ENCODE measurements at regions not wholly inside any gene's neighbourhood (a gene's known extent, or its start where the extent isn't known, plus 50 kb on each side); places are given as distances from the start of the nearest gene placed in this dataset.
"Not testable (repeated sequence)": the region's sequence is repeated elsewhere in the genome, so short reads cannot be mapped to it uniquely, and the experiment has no call there.

DNA sequence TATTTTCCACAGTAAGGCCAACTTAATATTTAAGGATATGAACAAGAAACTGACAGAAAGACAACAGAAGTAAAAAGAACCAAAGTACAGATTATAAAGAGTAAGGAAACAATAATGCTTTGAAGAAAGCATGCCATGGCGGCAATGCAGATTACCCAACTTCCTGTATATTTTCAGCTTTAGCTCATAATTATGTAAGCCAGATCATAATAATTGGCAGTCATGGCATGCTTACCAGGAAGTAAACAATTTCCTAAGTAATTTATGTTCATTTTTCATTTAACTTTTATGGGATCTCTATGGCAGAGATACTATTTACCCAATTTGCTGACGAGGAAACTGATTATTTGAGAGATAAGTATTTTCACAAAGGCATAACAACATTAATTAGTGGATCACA lies 988.7 kb downstream of the HACE1 start:
- DNase-seq: no peak

DNA sequence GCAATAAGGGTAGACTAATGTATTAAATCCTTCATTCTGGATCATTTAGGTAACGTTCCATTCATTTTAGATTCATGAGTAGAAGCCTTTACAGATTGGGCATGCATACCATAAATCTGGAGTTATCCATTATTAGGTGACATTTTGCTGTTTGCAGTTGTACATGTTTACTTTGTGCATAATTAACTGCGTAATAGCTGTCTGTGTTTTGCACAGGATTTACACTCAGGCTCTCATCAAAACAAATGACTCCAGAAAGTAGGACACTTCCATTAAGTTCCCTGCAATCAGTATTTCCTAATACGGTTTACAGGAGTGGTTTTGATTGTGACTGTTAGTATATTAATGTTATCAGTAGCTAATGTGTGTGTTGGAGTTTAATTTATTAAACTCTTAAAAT lies 997.4 kb downstream of the HACE1 start:
- DNase-seq: no peak

DNA sequence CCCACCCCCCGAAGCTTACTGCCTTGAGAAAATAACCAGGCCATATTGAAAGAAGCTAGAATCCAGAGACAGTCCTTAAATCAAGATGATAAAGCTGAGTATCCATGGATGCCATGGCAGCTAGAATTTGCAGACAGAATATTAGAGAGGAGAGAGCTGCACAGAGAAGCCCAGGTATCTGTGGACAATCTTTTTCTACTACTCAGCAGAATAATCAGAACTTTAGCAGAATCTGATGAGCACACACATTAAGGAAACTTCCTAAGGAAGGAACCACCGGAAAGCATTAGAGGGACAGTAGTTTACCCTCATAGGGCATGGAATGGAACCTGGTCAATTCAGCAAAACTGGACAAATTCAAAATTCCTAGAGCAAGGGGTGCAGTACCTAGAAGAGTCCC lies 1001.7 kb downstream of the HACE1 start:
- DNase-seq: no peak

DNA sequence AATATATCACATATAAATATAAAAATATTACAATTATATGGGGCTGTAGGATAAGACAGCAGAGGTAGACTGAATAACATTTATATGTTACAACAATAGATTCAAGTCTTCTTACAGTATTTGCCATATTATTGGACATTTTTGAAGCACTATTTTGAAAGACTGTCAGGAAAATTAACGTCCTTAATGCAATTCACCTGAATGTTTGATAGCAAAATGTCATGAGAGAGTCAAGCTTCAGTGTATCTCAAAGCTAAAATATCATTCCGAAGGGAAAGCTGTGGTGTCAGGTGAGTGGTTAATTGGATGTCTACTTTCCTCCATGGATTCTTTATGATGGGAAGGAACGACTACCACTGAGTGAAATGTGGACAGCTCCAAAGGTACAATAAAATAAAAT lies 1004.0 kb downstream of the HACE1 start:
- no peak for DNase-seq

DNA sequence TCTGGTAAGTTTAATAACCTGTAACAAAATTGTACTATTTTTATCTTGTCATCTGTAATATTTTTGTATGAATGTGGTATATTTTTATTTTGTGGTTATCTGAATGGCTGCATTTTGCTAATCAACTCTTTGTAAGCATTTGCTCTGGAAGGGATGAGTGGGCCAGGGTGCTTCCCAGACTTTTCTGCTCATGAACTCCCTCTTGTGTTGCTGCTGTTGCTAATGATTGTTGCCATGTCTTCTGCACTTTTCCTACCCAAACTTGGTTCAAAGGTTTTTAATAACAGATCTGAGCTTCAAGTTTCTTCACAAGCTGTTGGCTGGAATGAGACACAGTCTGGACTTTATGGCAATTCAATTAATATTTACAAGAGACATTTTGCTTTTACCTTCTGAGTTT lies 1005.7 kb downstream of the HACE1 start:
- DNase-seq: no peak

DNA sequence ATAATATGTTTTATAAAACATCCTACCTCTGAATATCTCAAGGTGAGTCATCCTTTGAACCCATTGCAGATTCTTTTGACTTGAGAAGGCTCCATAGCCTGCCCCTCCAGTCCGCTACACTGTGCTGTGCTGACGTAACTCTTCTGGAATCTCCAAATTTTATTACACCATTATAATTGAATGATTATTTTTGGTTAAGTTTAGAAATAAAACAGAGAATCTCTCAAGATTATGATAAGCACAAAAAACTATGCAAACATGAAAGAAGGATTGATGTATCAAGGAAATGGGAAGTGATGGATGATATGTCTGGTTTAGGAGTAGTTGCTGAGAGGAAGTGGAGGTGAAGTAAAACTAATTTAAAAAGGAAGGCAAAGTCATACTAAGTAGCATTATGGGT lies 1021.3 kb downstream of the HACE1 start:
- no peak for DNase-seq

DNA sequence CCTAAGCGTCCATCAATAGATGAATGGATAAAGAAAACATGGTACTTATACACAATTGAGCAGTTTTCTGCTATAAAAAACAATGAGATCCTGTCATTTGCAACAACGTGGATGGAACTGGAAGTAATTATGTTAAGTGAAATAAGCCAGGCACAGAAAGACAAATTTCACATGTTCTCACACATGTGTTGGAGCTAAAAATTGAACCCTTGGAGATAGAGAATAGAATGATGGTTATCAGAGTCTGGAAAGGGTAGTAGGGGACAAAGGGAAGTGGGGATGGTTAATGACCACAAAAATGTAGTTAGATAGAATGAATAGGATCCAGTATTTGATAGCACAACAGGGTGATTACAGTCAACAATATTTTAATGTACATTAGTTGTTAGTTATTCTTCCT lies 1033.5 kb downstream of the HACE1 start:
- DNase-seq: no peak

DNA sequence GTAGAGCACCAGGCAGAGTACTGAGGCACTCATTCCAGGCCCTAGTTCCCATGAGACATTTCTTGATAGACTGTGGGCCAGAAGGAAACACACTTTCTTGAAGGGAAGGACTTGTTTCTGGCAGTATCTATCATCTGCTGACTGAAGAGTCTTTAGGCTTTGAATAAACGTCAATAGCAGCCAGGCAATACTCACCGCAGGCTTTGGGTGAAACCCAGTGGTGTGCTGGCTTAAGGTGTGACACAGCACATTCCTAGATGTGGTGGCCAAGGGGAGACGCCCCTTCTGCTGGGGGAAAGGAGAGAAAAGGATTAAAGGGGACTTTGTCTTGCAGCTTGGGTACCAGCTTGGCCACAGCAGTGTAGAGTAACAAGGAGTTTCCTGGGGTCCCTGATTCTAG lies 1039.6 kb downstream of the HACE1 start:
- no peak for DNase-seq

DNA sequence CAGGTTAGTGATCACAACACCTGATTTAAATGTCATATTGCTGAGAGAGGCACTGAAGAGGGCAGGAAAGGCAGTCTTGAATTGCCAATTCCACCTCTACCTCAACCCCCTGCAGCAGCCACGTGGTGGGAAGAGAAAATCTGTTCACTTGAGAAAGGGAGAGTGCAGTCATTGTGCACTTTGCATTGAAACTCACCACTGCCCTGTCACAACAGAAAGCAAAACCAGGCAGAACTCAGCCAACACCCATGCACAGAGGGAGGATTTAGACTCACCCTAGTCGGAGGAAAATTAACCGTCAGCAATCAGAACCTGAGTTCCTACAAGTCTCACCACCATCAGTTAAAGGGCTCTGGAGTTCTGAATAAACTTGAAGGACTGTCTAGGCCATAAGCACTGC lies 1040.2 kb downstream of the HACE1 start:
- no peak for DNase-seq

DNA sequence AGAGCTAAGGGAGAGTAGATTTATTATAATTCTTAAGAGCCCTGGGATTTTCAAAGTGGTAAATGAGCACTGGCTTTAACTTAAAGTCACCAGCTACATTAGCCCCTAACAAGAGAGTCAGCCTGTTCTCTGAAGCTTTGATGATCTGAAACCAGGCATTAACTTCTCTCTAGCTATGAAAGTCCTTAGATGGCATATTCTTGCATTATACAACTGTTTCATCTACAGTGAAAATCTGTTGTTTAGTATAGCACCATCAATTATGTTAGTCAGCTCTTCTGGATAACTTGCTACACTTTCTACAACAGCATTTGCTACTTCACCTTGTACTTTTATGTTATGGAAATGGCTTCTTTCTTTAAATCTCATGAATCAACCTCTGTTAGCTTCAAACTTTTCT lies 1046.7 kb downstream of the HACE1 start:
- no peak for DNase-seq

DNA sequence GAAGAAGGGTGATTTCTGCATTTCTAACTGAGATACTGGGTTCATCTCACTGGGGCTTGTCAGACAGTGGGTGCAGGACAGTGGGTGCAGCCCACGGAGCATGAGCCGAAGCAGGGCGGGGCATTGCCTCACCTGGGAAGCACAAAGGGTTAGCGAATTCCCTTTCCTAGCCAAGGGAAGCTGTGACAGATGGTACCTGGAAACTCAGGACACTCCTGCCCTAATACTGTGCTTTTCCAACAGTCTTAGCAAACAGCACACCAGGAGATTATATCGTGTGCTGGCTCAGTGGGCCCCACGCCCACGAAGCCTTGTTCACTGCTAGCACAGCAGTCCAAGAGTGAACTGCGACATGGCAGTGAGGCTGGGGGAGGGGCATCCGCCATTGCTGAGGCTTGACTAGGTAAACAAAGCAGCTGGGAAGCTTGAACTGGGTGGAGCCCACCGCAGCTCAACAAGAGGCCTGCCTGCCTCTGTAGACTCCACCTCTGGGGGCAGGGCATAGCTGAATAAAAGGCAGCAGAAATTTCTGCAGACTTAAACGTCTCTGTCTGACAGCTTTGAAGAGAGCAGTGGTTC lies 1057.7 kb downstream of the HACE1 start:
- DNase-seq: not testable (repeated sequence)

DNA sequence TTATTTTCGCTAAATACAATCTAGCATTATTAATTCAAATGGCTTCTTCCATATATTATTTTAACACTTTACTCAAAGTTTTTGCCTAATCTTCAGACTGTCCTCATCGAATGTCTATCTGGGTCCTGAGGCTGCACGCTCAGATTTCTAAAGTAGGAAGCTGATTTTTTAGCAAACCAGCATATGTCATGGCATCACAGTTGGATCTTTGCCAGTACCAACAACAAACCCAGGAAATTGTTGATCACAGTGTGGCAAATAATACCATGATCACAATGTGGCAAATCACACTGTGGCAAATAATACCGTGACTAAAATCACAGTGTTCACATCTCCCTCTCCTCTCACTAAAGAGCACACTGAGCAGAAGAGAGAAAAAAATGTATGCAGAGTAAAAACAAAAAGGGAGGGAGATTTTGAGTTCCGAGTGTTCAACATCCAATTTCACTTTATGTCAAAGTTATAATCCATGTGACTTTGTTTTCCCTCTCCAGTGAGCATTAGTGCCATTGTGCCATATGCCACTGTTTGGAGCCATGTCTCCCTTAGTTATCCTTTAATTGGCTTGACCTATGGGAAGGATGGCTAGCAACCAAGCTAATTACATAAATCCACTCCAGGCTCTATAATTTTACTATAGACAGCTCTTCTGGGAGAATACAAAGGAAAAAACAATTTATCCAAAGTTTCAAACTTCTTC lies 1059.6 kb downstream of the HACE1 start:
- no peak for DNase-seq

DNA sequence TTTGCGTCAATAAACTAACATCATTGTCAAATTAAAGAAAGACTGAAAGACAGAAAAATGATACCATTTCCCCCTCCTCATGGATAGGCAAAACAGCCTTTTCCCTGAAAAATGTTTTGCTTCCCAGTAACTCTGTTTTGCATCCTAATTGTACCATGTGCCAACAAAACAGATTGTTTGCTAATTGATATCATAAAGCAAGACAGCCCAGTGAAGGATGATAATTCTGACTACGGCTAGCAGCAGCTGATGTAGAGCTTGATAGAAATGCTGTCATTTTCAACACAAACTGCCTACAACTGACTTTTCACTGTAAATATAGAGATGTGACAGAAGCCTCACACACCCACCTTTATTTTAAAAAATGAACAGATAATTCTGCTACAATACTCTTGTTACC lies 1061.6 kb downstream of the HACE1 start:
- DNase-seq: no peak

DNA sequence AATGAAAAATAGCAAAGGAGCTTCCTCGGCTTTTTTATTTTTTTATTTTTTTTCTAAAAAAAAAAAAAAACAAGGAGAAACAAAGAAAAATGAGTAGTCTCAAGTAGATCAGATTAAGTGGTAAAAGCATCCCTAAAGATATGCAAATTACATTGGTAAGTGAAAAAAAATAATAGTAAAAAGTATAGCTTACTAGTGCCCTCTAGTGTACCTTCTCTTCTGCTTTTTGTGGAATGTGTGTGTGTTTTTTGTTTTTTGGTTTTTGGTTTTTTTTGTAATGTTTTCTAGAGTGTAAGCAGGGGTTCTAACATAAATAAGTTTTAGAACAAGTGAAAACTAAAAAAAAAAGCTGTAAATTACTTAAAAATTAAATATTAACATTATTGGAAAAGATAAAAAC lies 1062.0 kb downstream of the HACE1 start:
- no peak for DNase-seq

DNA sequence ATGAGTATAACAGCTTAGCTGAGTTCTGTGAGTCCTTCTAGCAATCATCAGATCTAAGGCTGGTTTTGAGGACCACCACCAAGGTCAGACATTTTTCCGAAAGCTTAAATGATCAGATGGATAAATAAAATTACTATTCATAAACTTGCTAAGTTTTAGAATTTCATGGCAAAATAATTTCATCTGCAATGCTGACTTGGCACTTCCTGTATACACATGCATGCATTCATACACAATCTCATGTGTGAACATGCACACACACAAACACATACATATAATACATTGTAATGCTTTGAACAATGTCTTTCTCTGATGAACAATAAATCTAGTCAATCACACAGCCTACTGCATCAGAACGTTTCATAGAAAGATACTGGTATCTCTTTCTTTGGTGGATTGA lies 1068.3 kb downstream of the HACE1 start:
- no peak for DNase-seq

DNA sequence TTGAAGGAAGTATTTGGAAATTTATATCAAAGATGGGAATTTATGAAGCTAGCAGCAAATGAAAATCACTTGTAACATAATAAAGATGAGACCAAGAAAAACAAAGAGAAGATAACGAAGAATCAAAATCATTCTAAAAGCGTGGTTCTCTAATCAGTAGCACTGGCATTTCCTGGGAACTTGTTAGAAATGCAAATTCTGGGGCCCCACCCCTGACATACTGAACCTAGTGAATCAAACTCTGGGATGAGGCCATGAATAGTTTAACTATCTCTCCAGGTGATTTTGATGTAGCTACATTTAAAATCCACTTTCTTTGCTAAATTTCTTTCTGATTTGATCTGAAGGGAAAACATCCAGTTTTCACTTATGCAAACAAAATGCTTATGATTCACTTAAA lies 1075.6 kb downstream of the HACE1 start:
- DNase-seq: no peak

DNA sequence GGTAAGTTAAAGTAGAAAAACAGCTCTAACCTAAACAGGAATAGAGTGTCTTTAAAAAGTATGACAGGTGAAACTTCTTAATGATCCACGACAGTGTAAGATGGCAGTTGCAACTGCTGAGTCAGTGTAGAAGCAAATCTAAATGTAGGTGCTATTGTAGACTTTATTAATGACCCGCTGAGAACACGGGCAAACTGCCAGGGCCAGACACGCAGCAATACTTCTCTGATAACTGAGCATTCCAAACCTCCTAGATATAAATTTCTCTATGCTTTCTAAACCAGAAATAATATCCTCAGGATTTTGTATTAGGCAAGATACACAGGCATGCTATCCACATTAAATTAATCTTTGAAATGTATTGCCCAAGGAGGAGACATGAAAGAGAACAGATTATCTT lies 1076.4 kb downstream of the HACE1 start:
- no peak for DNase-seq

DNA sequence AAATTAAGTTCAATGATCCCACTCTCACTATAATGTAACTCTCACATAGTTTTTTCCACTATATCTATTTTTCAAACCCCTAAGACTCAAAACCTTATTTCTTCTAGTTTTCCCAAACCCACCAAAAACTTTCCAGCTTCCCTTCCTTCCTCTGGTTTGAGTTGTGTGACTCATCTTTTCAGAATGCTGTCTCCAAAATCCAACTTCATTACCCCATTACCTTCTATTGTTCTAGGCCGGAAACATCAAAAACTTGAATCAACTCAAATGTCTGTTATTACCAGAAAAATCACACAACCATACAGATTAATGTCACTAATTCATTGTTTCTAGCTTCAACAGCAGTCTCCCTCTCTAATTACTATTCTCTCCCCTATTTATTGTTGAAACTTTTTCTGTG lies 1090.3 kb downstream of the HACE1 start:
- DNase-seq: no peak

DNA sequence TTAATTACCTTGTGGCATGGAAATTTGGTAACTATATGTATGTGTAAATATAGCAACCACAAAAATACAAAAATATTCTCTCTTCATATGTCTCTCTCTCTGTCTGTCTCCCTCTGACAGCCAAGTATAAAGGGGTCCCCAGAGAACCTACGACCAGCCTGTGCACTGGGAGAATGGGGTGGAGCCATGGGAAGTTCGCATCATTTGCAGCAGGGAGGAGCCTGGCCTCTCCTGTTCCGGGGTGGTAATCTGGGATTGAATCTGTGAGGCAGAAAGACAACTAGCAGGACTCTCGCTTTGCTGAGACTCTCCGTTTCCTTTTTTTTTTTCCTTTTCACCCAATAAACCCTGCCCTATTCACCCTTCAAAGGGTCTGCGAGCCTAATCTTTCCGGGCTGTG lies 1109.1 kb downstream of the HACE1 start:
- no peak for DNase-seq

DNA sequence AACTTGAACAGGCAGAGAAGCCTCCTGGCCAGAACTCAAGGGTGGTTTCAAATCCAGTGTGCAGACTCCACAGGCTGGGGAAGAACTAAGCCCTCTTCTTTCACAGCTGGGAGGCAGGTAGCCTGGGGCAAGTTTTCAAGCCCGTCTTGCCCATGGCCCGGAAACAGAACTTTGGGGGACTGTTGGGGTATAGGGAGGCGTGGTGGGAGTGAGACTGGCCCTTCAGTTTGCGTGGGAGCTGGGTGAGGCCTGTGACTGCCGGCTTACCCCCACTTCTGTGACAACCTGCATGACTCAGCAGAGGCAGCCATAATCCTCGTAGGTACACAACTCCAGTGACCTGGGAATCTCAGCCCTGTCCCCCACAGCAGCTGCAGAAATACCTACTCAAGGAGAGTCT lies 1125.7 kb downstream of the HACE1 start:
- DNase-seq: no peak

DNA sequence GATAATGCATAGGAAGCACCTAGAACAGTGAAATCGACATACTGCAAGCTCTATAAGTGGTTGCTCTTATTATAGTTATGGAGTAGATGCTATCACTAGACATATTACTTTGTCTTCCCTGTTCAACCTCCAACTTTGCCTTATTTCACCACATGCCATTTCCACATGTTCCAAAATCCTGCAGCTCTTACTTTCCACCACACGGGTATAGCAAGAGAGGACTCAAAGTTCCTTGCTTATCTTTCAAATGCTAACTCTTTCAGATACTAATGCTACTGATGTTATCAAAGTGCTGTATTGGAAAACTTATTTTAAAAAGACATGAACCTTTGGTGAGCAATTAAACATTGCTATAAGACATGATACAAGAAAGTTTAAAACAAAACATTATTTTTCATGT lies 1130.1 kb downstream of the HACE1 start:
- no peak for DNase-seq

DNA sequence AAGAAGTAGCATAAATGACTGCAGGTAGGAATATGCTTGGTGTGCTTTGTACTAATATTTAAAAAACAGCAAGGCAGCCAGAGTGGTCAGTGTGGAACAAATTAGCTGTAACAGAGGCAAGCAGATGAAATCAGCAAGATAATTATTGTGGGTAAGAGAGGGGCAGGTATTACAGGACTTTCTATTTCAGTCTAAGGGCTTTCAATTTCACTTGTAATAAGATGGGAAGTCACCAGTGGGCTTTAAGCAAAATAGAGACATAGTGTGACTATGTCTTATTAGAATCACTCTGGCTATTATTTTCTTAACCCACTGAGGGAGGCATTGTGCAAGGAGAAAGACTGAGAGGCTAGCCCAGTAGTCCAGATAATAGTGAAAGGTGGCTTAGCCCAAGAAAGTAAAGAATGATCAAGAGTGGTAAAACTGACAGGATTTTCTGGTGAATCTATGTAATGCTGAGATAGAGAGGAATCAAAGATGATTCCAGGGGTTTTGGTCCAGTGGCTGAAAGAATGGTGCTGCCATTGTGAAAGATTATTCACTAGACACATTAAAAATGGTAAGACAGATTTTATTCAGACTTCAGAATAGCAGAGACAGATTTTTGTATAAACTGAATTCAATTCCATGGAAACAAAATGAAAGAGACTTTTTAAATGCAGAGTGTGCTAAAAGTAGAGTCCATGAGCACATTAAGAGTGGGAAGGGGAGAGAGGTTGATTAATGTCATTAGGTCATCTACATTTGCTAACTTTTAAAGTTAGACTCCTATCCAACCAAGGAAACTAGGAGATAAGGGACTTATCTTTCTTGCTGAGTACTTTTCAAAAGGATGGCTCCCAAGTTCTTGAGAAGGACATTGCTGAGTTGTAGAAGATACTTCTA lies 1136.0 kb downstream of the HACE1 start:
- DNase-seq: no peak

DNA sequence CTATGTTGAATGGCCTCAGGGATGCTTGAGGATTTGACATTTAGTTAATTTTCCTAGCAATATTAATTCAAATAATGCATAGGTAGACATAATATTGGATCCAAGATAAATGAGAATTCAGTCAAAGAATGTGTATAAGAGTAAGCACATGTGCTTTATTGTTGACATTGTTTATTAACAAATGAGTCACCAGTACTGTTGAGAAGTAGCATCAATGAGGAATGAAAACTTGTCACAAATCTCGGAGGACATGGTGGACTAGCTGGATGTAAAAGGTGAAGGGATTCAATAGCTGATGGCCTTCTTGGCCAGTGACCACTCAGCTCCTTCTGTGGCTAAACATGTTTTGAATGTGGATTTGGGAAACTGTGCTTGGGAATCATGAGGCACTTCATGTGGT lies 1137.0 kb downstream of the HACE1 start:
- DNase-seq: no peak

DNA sequence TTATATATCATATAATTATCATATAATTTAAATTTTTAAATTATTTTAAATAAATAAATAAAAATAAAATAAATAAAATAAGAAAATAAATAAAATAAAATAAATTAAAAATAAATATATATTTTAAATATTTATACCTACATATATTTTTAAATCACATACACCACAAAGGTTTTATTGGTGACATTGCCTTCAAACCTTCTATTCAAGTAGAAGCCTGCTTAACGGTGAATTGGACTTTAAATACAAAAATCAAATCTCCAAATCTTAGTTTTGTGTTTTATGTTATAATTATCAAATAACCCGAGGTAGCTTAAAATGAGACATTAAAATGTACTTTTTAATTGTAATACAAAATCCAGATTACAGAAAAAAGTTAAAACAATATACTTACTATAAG lies 1137.8 kb downstream of the HACE1 start:
- DNase-seq: no peak

All from midbrain (tissue), 1 donor.